Neural progenitor cell (in vitro differentiated cells): ENCODE measurements at regions not wholly inside any gene's neighbourhood (a gene's known extent, or its start where the extent isn't known, plus 50 kb on each side); places are given as distances from the start of the nearest gene placed in this dataset.
"Not testable (repeated sequence)": the region's sequence is repeated elsewhere in the genome, so short reads cannot be mapped to it uniquely, and the experiment has no call there.

Experiments used
- DNase-seq: peaks from one replicate; pipeline ENCODE4 v3.0.0-alpha.2; 2016; ENCODE audit warnings: low spot score
- H2AFZ ChIP-seq: fragments of 200-600 bp; sonication (generic); replicated peaks from 2 replicates; pipeline ENCODE4 v1.6.1; 2016; ENCODE audit warnings: antibody characterized with exemption
- H3F3A ChIP-seq: fragments of 200-600 bp; sonication (generic); 2 replicates; pipeline ENCODE4 v1.6.1; 2016; ENCODE audit warnings: antibody characterized with exemption, low read depth
- H3K27ac ChIP-seq: fragments of 200-600 bp; sonication (generic); 2 replicates; pipeline ENCODE4 v1.5.1; 2016; ENCODE audit warnings: mild to moderate bottlenecking
- H3K27me3 ChIP-seq: fragments of 200-600 bp; sonication (generic); 2 replicates; pipeline ENCODE4 v1.6.1; 2016; ENCODE audit warnings: mild to moderate bottlenecking, moderate library complexity
- H3K36me3 ChIP-seq: fragments of 200-600 bp; sonication (generic); 2 replicates; pipeline ENCODE4 v1.5.1; 2016
- H3K4me1 ChIP-seq: fragments of 200-600 bp; sonication (generic); 2 replicates; pipeline ENCODE4 v1.6.1; 2016; ENCODE audit warnings: mixed run types
- H3K4me2 ChIP-seq: fragments of 200-600 bp; sonication (generic); 2 replicates; pipeline ENCODE4 v1.6.1; 2016
- H3K4me3 ChIP-seq: fragments of 200-600 bp; sonication (generic); 2 replicates; pipeline ENCODE4 v1.5.1; 2016
- H3K79me2 ChIP-seq: fragments of 200-600 bp; sonication (generic); 2 replicates; pipeline ENCODE4 v1.6.1; 2016; ENCODE audit warnings: low read depth
- H3K9ac ChIP-seq: fragments of 200-600 bp; sonication (generic); 2 replicates; pipeline ENCODE4 v1.6.1; 2016
- H3K9me3 ChIP-seq: fragments of 200-600 bp; sonication (generic); 2 replicates; pipeline ENCODE4 v1.5.1; 2016; ENCODE audit warnings: low read depth
- H4K20me1 ChIP-seq: fragments of 200-600 bp; sonication (generic); 2 replicates; pipeline ENCODE4 v1.6.1; 2016; ENCODE audit warnings: low read depth
- H3K27ac Mint-ChIP-seq: 3 replicates; pipeline ENCODE4 v1.8.0; 2021; ENCODE audit warnings: mixed read lengths
- H3K27me3 Mint-ChIP-seq: 2 replicates; pipeline ENCODE4 v1.8.0; 2022; ENCODE audit warnings: low read depth, mild to moderate bottlenecking, inconsistent platforms, moderate library complexity, mixed read lengths; ENCODE audit not compliant: insufficient read depth
- H3K36me3 Mint-ChIP-seq: 3 replicates; pipeline ENCODE4 v1.8.0; 2021; ENCODE audit warnings: mixed read lengths
- H3K4me1 Mint-ChIP-seq: 3 replicates; pipeline ENCODE4 v1.8.0; 2021; ENCODE audit warnings: mixed read lengths
- H3K4me3 Mint-ChIP-seq: 3 replicates; pipeline ENCODE4 v1.8.0; 2021; ENCODE audit warnings: mild to moderate bottlenecking, moderate library complexity, mixed read lengths
- H3K9me3 Mint-ChIP-seq: 3 replicates; pipeline ENCODE4 v1.8.0; 2020; ENCODE audit warnings: mixed read lengths

- not testable (repeated sequence) for H3K36me3 Mint-ChIP-seq, H3K9ac ChIP-seq, H3K27me3 Mint-ChIP-seq
These were observed 108.1 kb downstream of the CDRT15L2 start for GRCh38 chr17:20687584-20687983.

DNA sequence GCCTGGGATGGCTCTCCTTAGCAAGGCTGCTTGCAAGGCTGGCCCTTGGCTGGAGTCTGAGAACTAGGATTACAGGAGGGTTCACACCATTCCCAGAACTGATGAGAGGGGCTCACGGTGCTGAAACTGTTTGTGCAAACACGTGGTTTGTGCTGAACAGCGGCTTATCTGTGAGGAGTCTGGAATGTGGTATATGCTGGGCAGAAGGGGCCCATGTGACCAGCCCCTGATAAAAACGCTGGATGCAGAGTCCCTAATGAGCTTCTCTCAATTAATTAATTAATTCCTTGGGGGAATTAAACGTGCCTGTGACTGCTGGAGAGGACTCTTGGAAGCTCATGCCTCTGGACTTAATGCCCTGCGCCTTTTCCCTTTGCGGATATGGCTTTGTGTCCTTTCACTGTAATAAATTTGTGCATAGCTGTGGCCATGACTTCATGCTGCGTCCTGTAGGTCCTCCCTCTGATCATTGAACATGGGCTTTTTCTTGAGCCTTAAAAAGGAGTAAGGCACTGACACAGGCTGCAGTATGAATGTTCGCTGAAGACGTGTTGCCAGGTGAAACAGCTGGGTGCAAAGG lies 109.7 kb downstream of the CDRT15L2 start:
- not testable (repeated sequence) for H3K4me3 ChIP-seq, H3K4me1 Mint-ChIP-seq, H2AFZ ChIP-seq, H3K36me3 ChIP-seq, H3K4me1 ChIP-seq, H3K9ac ChIP-seq, H3K27ac Mint-ChIP-seq, H4K20me1 ChIP-seq, H3K4me3 Mint-ChIP-seq, H3K27ac ChIP-seq, H3K36me3 Mint-ChIP-seq, H3K79me2 ChIP-seq, H3F3A ChIP-seq, H3K9me3 ChIP-seq, H3K9me3 Mint-ChIP-seq, H3K4me2 ChIP-seq, H3K27me3 ChIP-seq, DNase-seq, H3K27me3 Mint-ChIP-seq

More at GRCh38 chr17:20687584-20687983, 108.1 kb downstream of the CDRT15L2 start:
- H3K4me1 Mint-ChIP-seq, H3K4me3 Mint-ChIP-seq, H4K20me1 ChIP-seq, DNase-seq, H3K27ac Mint-ChIP-seq, H3F3A ChIP-seq, H3K79me2 ChIP-seq, H3K9me3 Mint-ChIP-seq, H3K9me3 ChIP-seq, H2AFZ ChIP-seq, H3K4me2 ChIP-seq, H3K4me3 ChIP-seq, H3K4me1 ChIP-seq, H3K27ac ChIP-seq, H3K36me3 ChIP-seq, H3K27me3 ChIP-seq: not testable (repeated sequence)

DNA sequence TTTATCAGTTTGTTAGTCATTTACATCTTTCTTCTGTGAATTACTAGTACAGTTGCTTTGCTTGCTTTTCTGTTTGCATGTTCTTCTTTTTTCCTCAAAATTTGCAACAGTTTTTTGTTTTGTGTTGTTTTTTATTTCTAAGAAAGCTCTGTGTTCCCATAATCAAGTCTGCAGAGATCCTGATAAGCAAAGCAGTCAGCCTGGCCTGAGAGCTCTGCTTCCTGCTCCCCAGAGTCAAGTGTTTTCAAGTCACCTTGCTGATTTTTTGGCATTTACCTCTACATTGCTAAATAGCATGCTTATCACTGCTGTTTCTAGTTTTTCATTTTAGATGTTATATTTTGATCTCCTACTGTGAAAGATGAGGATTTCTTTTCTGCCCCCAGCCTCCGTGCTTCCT lies 113.2 kb downstream of the CDRT15L2 start:
- not testable (repeated sequence) for H3K27me3 Mint-ChIP-seq, H3K27ac Mint-ChIP-seq, H3K79me2 ChIP-seq, H3K9me3 ChIP-seq, H3K27me3 ChIP-seq, H3K36me3 Mint-ChIP-seq, H3K4me1 Mint-ChIP-seq, H3K4me3 ChIP-seq, H3K4me1 ChIP-seq, H2AFZ ChIP-seq, H3K36me3 ChIP-seq, H3K4me3 Mint-ChIP-seq, H3F3A ChIP-seq, DNase-seq, H4K20me1 ChIP-seq, H3K4me2 ChIP-seq, H3K27ac ChIP-seq, H3K9me3 Mint-ChIP-seq, H3K9ac ChIP-seq

- H3K4me3 ChIP-seq, H3K27me3 ChIP-seq, H3K36me3 Mint-ChIP-seq, H3K27ac ChIP-seq, H3K9me3 Mint-ChIP-seq, H3K9me3 ChIP-seq, H3K79me2 ChIP-seq, H3K4me2 ChIP-seq, H3K27ac Mint-ChIP-seq, H3K4me1 Mint-ChIP-seq, H3K27me3 Mint-ChIP-seq, H4K20me1 ChIP-seq, H3K4me3 Mint-ChIP-seq, H3K4me1 ChIP-seq, H3K9ac ChIP-seq, H3K36me3 ChIP-seq, H3F3A ChIP-seq, DNase-seq: not testable (repeated sequence)
- H2AFZ ChIP-seq = peak overlapping the region; percentile 52
These were observed 116.3 kb downstream of the CDRT15L2 start for GRCh38 chr17:20695871-20696270.

DNA sequence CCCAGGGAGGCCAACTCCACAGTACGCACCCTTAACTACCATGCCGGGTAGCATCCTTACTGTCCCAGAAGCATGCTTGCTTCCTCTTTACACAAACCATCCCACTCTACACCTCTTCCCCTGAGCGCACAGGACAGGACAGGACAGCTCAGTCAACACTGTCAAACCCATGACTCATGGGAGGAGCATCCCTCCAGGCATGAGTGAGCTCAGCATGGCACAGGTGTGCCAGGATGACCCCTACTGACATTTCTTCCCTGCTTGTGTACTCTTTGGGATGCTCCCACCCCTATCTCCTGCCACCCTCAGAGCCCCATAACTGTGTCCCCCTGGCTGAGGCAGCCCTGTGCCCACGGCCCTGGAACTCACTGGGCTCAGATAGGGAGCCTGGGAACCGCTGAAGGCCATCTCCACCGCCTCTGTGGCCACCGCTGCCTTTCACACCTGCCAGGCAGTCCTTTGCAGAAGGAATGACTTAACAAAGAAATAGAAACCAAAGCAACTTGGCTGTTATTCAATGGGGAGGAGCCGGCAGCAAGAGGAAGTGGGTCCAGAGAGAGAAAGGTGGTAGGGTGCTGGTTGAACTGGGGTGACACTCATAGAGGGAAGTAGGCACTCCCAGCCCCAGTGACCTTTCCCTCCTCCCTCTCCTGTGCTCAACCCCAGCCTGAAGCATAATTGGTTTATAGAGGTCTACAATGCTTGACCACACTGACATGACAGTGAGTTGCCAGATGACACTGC lies 119.1 kb downstream of the CDRT15L2 start:
- not testable (repeated sequence) for H3K9ac ChIP-seq, H3F3A ChIP-seq, H3K79me2 ChIP-seq, H3K4me3 ChIP-seq, H2AFZ ChIP-seq, H3K4me3 Mint-ChIP-seq, H4K20me1 ChIP-seq, H3K27ac ChIP-seq, H3K4me1 ChIP-seq, H3K9me3 Mint-ChIP-seq, H3K4me1 Mint-ChIP-seq, H3K27me3 Mint-ChIP-seq, H3K36me3 Mint-ChIP-seq, H3K27ac Mint-ChIP-seq, H3K36me3 ChIP-seq, H3K27me3 ChIP-seq, DNase-seq, H3K9me3 ChIP-seq, H3K4me2 ChIP-seq

- H3K27ac Mint-ChIP-seq, H2AFZ ChIP-seq, H3K4me3 ChIP-seq: not testable (repeated sequence)
These were observed 121.0 kb downstream of the CDRT15L2 start for GRCh38 chr17:20700528-20700927.

GRCh38 chr17:20701366-20701765 lies 121.8 kb downstream of the CDRT15L2 start:
- not testable (repeated sequence) for H4K20me1 ChIP-seq, H3K9ac ChIP-seq, H3K9me3 Mint-ChIP-seq, H3K4me2 ChIP-seq, H3K36me3 ChIP-seq, H3F3A ChIP-seq, H3K27ac ChIP-seq, H3K79me2 ChIP-seq, H3K4me3 ChIP-seq, H3K27ac Mint-ChIP-seq, H3K36me3 Mint-ChIP-seq, H2AFZ ChIP-seq, H3K4me1 Mint-ChIP-seq, H3K9me3 ChIP-seq, H3K4me3 Mint-ChIP-seq, H3K4me1 ChIP-seq, DNase-seq, H3K27me3 ChIP-seq, H3K27me3 Mint-ChIP-seq

More at GRCh38 chr17:20700528-20700927, 121.0 kb downstream of the CDRT15L2 start:
- not testable (repeated sequence) for H3K36me3 Mint-ChIP-seq, H3K27ac ChIP-seq, H3F3A ChIP-seq, H3K9ac ChIP-seq, H3K9me3 ChIP-seq, H3K79me2 ChIP-seq, H3K9me3 Mint-ChIP-seq, H3K4me1 Mint-ChIP-seq, DNase-seq, H3K27me3 Mint-ChIP-seq, H3K4me3 Mint-ChIP-seq, H3K4me1 ChIP-seq, H3K4me2 ChIP-seq, H4K20me1 ChIP-seq, H3K36me3 ChIP-seq, H3K27me3 ChIP-seq
